ENCODE measurements at regions not wholly inside any gene's neighbourhood (a gene's known extent, or its start where the extent isn't known, plus 50 kb on each side); places are given as distances from the start of the nearest gene placed in this dataset.
A peak's percentile ranks its signal among the peaks of the same experiment; 100 is the strongest.

GRCh38 chr17:69717214-69717613 is 302.7 kb downstream of the MAP2K6 start:
- no peak for DNase-seq (ENCODE audit: low read depth)

- no peak for DNase-seq (ENCODE audit: low read depth)
These were observed 303.3 kb downstream of the MAP2K6 start for GRCh38 chr17:69717819-69718218.

- no peak for DNase-seq (ENCODE audit: low read depth)
These were observed 305.1 kb downstream of the MAP2K6 start for GRCh38 chr17:69719474-69720048.

GRCh38 chr17:69722518-69722917 is 308.0 kb downstream of the MAP2K6 start:
- no peak for DNase-seq (ENCODE audit: low read depth)

DNA sequence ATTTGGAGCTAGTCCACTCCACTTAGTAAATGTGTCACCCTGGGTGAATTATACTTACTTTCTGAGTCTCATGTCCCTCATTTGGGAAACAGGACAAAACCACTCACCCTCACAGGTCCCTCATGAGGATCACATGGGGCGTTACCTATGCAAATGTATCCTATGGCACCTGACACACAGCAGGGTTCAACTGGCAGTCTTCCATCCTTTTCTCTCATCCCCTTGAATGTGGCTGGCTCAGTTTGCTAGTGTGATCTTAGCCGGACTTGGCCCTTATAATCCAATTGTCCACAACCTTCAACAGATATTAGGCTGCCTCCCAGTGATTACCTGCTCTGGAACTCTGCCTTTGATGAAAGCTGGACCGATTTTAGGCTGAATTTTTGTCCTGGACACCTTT is 308.8 kb downstream of the MAP2K6 start:
- DNase-seq (ENCODE audit: low read depth), result no peak

- peak; percentile 15 for DNase-seq (ENCODE audit: low read depth)
These were observed 309.2 kb downstream of the MAP2K6 start for GRCh38 chr17:69723741-69724140.

- DNase-seq (ENCODE audit: low read depth), result no peak
These were observed 309.7 kb downstream of the MAP2K6 start for GRCh38 chr17:69724238-69724637.

GRCh38 chr17:69725146-69725545 is 310.6 kb downstream of the MAP2K6 start:
- DNase-seq (ENCODE audit: low read depth), result no peak

GRCh38 chr17:69728816-69729215 is 314.3 kb downstream of the MAP2K6 start:
- no peak for DNase-seq (ENCODE audit: low read depth)

GRCh38 chr17:69729944-69730343 is 315.4 kb downstream of the MAP2K6 start:
- DNase-seq (ENCODE audit: low read depth), result no peak

- no peak for DNase-seq (ENCODE audit: low read depth)
These were observed 317.9 kb downstream of the MAP2K6 start for GRCh38 chr17:69732272-69732918.

- DNase-seq (ENCODE audit: low read depth), result peak; percentile 75
These were observed 318.9 kb downstream of the MAP2K6 start for GRCh38 chr17:69733171-69734012.

- no peak for DNase-seq (ENCODE audit: low read depth)
These were observed 320.2 kb downstream of the MAP2K6 start for GRCh38 chr17:69734656-69735055.

DNA sequence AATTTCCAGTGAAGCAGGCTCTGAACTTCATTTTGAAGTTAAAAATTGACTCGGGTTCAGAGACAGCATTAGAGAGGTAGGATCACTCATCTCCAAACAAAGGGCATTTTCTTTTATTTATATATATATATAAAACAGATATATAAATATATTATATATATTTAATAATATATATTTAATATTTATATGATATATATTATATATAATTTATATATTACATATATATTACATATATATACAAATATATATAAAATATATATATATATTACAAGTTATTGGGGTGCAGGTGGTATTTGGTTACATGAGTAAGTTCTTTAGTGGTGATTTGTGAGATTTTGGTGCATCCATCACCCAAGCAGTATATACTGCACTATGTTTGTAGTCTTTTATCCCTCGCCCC is 320.8 kb downstream of the MAP2K6 start:
- DNase-seq (ENCODE audit: low read depth), result no peak

GRCh38 chr17:69743091-69743490 is 328.6 kb downstream of the MAP2K6 start:
- DNase-seq (ENCODE audit: low read depth), result no peak

- no peak for DNase-seq (ENCODE audit: low read depth)
These were observed 330.1 kb downstream of the MAP2K6 start for GRCh38 chr17:69744512-69745070.

- DNase-seq (ENCODE audit: low read depth), result no peak
These were observed 325.1 kb upstream of the KCNJ16 start for GRCh38 chr17:69749911-69750310.

GRCh38 chr17:69757688-69758430 is 317.2 kb upstream of the KCNJ16 start:
- DNase-seq (ENCODE audit: low read depth), result peak; percentile 68

GRCh38 chr17:69760562-69760961 is 314.5 kb upstream of the KCNJ16 start:
- DNase-seq (ENCODE audit: low read depth), result no peak

- DNase-seq (ENCODE audit: low read depth), result no peak
These were observed 314.0 kb upstream of the KCNJ16 start for GRCh38 chr17:69761011-69761410.

- peak; percentile 77 for DNase-seq (ENCODE audit: low read depth)
These were observed 313.2 kb upstream of the KCNJ16 start for GRCh38 chr17:69761767-69762321.

DNA sequence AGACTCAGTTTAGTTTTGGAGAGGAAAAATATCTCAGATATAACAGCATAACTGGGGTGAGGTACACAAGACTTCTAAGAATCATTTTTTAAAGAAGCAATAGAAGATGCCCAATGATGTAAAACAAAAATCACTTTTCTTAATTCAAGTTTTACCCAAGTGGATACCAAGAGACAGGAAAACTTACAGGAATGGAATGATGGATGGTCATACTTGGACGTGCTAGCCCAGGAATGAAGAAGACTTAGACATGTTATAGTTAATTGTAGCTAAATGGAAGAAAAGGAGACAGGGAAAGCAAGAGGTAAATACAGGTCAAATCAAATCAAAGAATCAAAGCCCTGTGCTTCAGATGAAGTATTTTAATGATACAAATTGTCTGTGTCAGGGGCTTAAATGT is 312.7 kb upstream of the KCNJ16 start:
- no peak for DNase-seq (ENCODE audit: low read depth)
